H1 (cell line): ENCODE measurements at regions not wholly inside any gene's neighbourhood (a gene's known extent, or its start where the extent isn't known, plus 50 kb on each side); places are given as distances from the start of the nearest gene placed in this dataset.

Experiments used
- CTCF ChIA-PET: fragments of 300-600 bp; sonication (Branson Sonifier 250); formaldehyde crosslinking; loops from one replicate; lab custom pipeline; 2021; ENCODE audit not compliant: partially characterized antibody; lab: Charles Lee
- POLR2A ChIA-PET: fragments of 300-600 bp; sonication (Branson Sonifier 250); formaldehyde crosslinking; loops from one replicate; lab custom pipeline; 2021; ENCODE audit warnings: inconsistent platforms; ENCODE audit not compliant: partially characterized antibody; lab: Charles Lee
- DNase-seq, 2 experiments: peaks; one replicate each; pipeline versions ENCODE4 v3.0.0 to v3.0.0-alpha.2; 2010 to 2022; ENCODE audit warnings: low spot score in 2 of 2, low read depth in 1 of 2, mixed read lengths in 1 of 2
- FAIRE-seq: peaks from 2 replicates; lab custom pipeline; 2011; peaks lifted over from hg19 to GRCh38; lab: Jason Lieb, UNC
- H2AFZ ChIP-seq: 2 replicates; pipeline ENCODE4 v1.8.1; 2012; ENCODE audit warnings: low read length, inconsistent platforms
- H2AK5ac ChIP-seq: 2 replicates; pipeline ENCODE4 v1.6.1; 2013; ENCODE audit warnings: low read depth, low read length
- H2BK120ac ChIP-seq: replicated peaks from 2 replicates; pipeline ENCODE3; 2013; ENCODE audit warnings: low read depth, low read length, inconsistent platforms
- H2BK12ac ChIP-seq: 2 replicates; pipeline ENCODE4 v1.6.1; 2013; ENCODE audit warnings: low read depth, low read length
- H2BK15ac ChIP-seq: 2 replicates; pipeline ENCODE4 v1.6.1; 2013; ENCODE audit warnings: low read length
- H2BK20ac ChIP-seq: 2 replicates; pipeline ENCODE4 v1.6.1; 2013; ENCODE audit warnings: low read length
- H2BK5ac ChIP-seq: 2 replicates; pipeline ENCODE4 v1.6.1; 2013; ENCODE audit warnings: low read depth, low read length
- H3K14ac ChIP-seq: 2 replicates; pipeline ENCODE4 v1.6.1; 2013; ENCODE audit warnings: inconsistent platforms; ENCODE audit not compliant: insufficient read length
- H3K18ac ChIP-seq: 2 replicates; pipeline ENCODE4 v1.6.1; 2013; ENCODE audit warnings: low read length; ENCODE audit errors: extremely low read depth
- H3K23ac ChIP-seq: 2 replicates; pipeline ENCODE4 v1.6.1; 2013; ENCODE audit warnings: inconsistent platforms; ENCODE audit not compliant: insufficient read length
- H3K23me2 ChIP-seq: 2 replicates; pipeline ENCODE4 v1.6.1; 2013; ENCODE audit warnings: low read depth, low read length
- H3K27ac ChIP-seq: 2 replicates; pipeline ENCODE4 v1.6.1; 2011; ENCODE audit warnings: low read depth, low read length, inconsistent platforms
- H3K27me3 ChIP-seq, 4 experiments: replicated peaks in 1 of 4; 1 replicate in 1 of 4; 2 replicates in 3 of 4; pipeline versions ENCODE4 v1.6.1 to v1.8.1; 2011 to 2013; ENCODE audit warnings: low read length in 3 of 4, mild to moderate bottlenecking in 3 of 4, inconsistent platforms in 2 of 4, mixed read lengths in 2 of 4, moderate library complexity in 1 of 4; ENCODE audit not compliant: control insufficient read depth in 3 of 4, insufficient read depth in 3 of 4; ENCODE audit errors: extremely low read depth in 1 of 4
- H3K36me3 ChIP-seq, 4 experiments: 2 replicates each; pipeline versions ENCODE4 v1.6.1 to v1.8.1; 2011 to 2013; ENCODE audit warnings: mild to moderate bottlenecking in 4 of 4, low read length in 3 of 4, moderate library complexity in 2 of 4, control low read depth in 1 of 4, inconsistent platforms in 1 of 4; ENCODE audit not compliant: insufficient read depth in 4 of 4, control insufficient read depth in 2 of 4
- H3K4ac ChIP-seq: replicated peaks from 2 replicates; pipeline ENCODE3; 2013; ENCODE audit warnings: low read length, low read depth, mixed read lengths, inconsistent platforms; ENCODE audit not compliant: insufficient read length
- H3K4me1 ChIP-seq, 4 experiments: replicated peaks in 1 of 4; 1 replicate in 1 of 4; 2 replicates in 3 of 4; pipeline versions ENCODE4 v1.6.1 to v1.8.1; 2011 to 2013; ENCODE audit warnings: low read length in 3 of 4, inconsistent platforms in 2 of 4, mixed read lengths in 1 of 4; ENCODE audit not compliant: insufficient read depth in 4 of 4, control insufficient read depth in 3 of 4
- H3K4me2 ChIP-seq, 2 experiments: 2 replicates each; pipeline versions ENCODE4 v1.6.1 to v1.8.1; 2011 to 2013; ENCODE audit warnings: low read depth in 2 of 2, low read length in 2 of 2, control low read depth in 1 of 2, inconsistent platforms in 1 of 2, mild to moderate bottlenecking in 1 of 2; ENCODE audit not compliant: insufficient read depth in 1 of 2
- H3K4me3 ChIP-seq, 4 experiments: fragments of 200-600, 300-600 bp in 1 of 4; sonication (generic), shearing (Covaris generic), sonication (Bioruptor Twin) in 1 of 4; 2 replicates each; pipeline versions ENCODE4 v1.5.1 to v1.8.1; 2011 to 2016; ENCODE audit warnings: low read length in 4 of 4, low read depth in 3 of 4, control low read depth in 2 of 4, inconsistent platforms in 2 of 4, mild to moderate bottlenecking in 2 of 4, mixed read lengths in 1 of 4, moderate library complexity in 1 of 4; ENCODE audit not compliant: insufficient read depth in 2 of 4; ENCODE audit errors: extremely low read depth in 1 of 4
- H3K56ac ChIP-seq: replicated peaks from 2 replicates; pipeline ENCODE3; 2013; ENCODE audit warnings: low read depth, mild to moderate bottlenecking, mixed read lengths, low read length, inconsistent platforms; ENCODE audit not compliant: insufficient read length
- H3K79me1 ChIP-seq: 2 replicates; pipeline ENCODE4 v1.6.1; 2013; ENCODE audit warnings: low read depth, low read length, control low read depth
- H3K79me2 ChIP-seq, 2 experiments: 2 replicates each; pipeline versions ENCODE4 v1.6.1 to v1.8.1; 2012 to 2013; ENCODE audit warnings: low read length in 2 of 2, mild to moderate bottlenecking in 2 of 2, inconsistent platforms in 1 of 2; ENCODE audit not compliant: insufficient read depth in 2 of 2, control insufficient read depth in 1 of 2
- H3K9ac ChIP-seq, 4 experiments: replicated peaks in 1 of 4; 1 replicate in 1 of 4; 2 replicates in 3 of 4; pipeline versions ENCODE4 v1.6.1 to v1.8.1; 2011 to 2013; ENCODE audit warnings: low read depth in 3 of 4, low read length in 3 of 4, control low read depth in 2 of 4, mild to moderate bottlenecking in 2 of 4, moderate library complexity in 2 of 4, inconsistent platforms in 1 of 4; ENCODE audit errors: extremely low read depth in 1 of 4
- H3K9me3 ChIP-seq, 2 experiments: 2 replicates each; pipeline versions ENCODE4 v1.6.1 to v1.8.1; 2012 to 2013; ENCODE audit warnings: mild to moderate bottlenecking in 2 of 2, moderate library complexity in 2 of 2, control low read depth in 1 of 2, inconsistent platforms in 1 of 2, low read depth in 1 of 2, low read length in 1 of 2, mixed read lengths in 1 of 2; ENCODE audit not compliant: insufficient read depth in 2 of 2
- H4K20me1 ChIP-seq, 2 experiments: replicated peaks in 1 of 2; 2 replicates each; pipeline versions ENCODE3 to v1.8.1; 2011 to 2013; ENCODE audit warnings: inconsistent platforms in 2 of 2, low read length in 2 of 2, mild to moderate bottlenecking in 1 of 2; ENCODE audit not compliant: insufficient read depth in 2 of 2, control insufficient read depth in 1 of 2
- H4K5ac ChIP-seq: 2 replicates; pipeline ENCODE4 v1.6.1; 2013; ENCODE audit warnings: low read length, low read depth, mixed read lengths, inconsistent platforms; ENCODE audit not compliant: insufficient read length
- H4K8ac ChIP-seq: 2 replicates; pipeline ENCODE4 v1.8.0; 2013; ENCODE audit warnings: mild to moderate bottlenecking, moderate library complexity, low read length, inconsistent platforms; ENCODE audit not compliant: insufficient read depth; ENCODE audit errors: extremely low read depth
- H4K91ac ChIP-seq: replicated peaks from 2 replicates; pipeline ENCODE3; 2013; ENCODE audit warnings: low read length, mixed read lengths, inconsistent platforms; ENCODE audit not compliant: insufficient read length
- CBX8 ChIP-seq: fragments of 300-800, 300-1000 bp; sonication (generic); IDR thresholded peaks from 2 replicates; pipeline ENCODE4 v1.7.1; 2016; ENCODE audit warnings: low read depth, low read length, borderline replicate concordance
- FOSL1 ChIP-seq: IDR thresholded peaks from 2 replicates; pipeline ENCODE4 v1.6.1; 2011; ENCODE audit warnings: mild to moderate bottlenecking, low read depth, low read length, moderate library complexity; ENCODE audit not compliant: insufficient read depth
- JUN ChIP-seq: IDR thresholded peaks from 2 replicates; pipeline ENCODE4 v1.6.1; 2011; ENCODE audit warnings: low read depth, mild to moderate bottlenecking, improper control_type of control experiment, low read length
- KDM4A ChIP-seq: IDR thresholded peaks from one replicate; pipeline ENCODE4 v1.7.1; 2012; ENCODE audit warnings: low read depth, mild to moderate bottlenecking, moderate library complexity, low read length, inconsistent platforms; ENCODE audit not compliant: severe bottlenecking
- NANOG ChIP-seq: IDR thresholded peaks from 2 replicates; pipeline ENCODE4 v1.6.1; 2011; ENCODE audit warnings: low read length, low read depth, mild to moderate bottlenecking, inconsistent platforms; ENCODE audit not compliant: insufficient read depth, poor library complexity, severe bottlenecking
- PHF8 ChIP-seq: fragments of 200-600 bp; sonication (generic); conservative IDR thresholded peaks from 2 replicates; pipeline ENCODE4 v1.7.1; 2012; ENCODE audit warnings: low read depth, mild to moderate bottlenecking, inconsistent platforms, low read length, moderate library complexity
- POLR2A ChIP-seq, 2 experiments: IDR thresholded peaks; 1 replicate in 1 of 2; 2 replicates in 1 of 2; pipeline ENCODE4 v1.6.1; 2011; ENCODE audit warnings: low read depth in 2 of 2, low read length in 2 of 2, mild to moderate bottlenecking in 2 of 2; ENCODE audit errors: control extremely low read depth in 1 of 2
- SIRT6 ChIP-seq: IDR thresholded peaks from one replicate; pipeline ENCODE4 v1.7.1; 2012; ENCODE audit warnings: low read length, inconsistent platforms
- SUZ12 ChIP-seq: fragments of 200-600 bp; sonication (generic); IDR thresholded peaks from 2 replicates; pipeline ENCODE4 v1.6.1; 2012; ENCODE audit warnings: mild to moderate bottlenecking, inconsistent platforms, low read length, moderate library complexity, mixed read lengths
- TCF12 ChIP-seq: IDR thresholded peaks from 2 replicates; pipeline ENCODE4 v1.6.1; 2011; ENCODE audit warnings: low read depth, mild to moderate bottlenecking, low read length
- WGBS, 2 experiments: shearing (Covaris generic) in 1 of 2; methylation state at CpG; one replicate each; pipeline versions ENCODE4 v1.1.6 to v1.1.7; 2013 to 2015; ENCODE audit warnings: low lambda C conversion rate in 2 of 2, mixed read lengths in 2 of 2, inconsistent platforms in 1 of 2, low coverage in 1 of 2, missing lambda C conversion rate in 1 of 2; ENCODE audit not compliant: insufficient replicate concordance in 2 of 2, insufficient coverage in 1 of 2, insufficient read length in 1 of 2; ENCODE audit errors: extremely low coverage in 1 of 2, missing lambda C conversion rate in 1 of 2; 5-methylcytosine and 5-hydroxymethylcytosine counted together
- TF ChIP-seq, protein P1 (sequence below), 3 experiments: IDR thresholded peaks; 1 replicate in 2 of 3; 2 replicates in 1 of 3; pipeline versions ENCODE4 v1.5.1 to v1.6.1; 2011; ENCODE audit warnings: low read length in 3 of 3, mild to moderate bottlenecking in 3 of 3, inconsistent platforms in 2 of 3, low read depth in 1 of 3, moderate library complexity in 1 of 3; ENCODE audit not compliant: insufficient read depth in 1 of 3; ENCODE audit errors: control extremely low read depth in 1 of 3

- POLR2A ChIA-PET: no interaction called here
- TF ChIP-seq NANOG (no peak), SIRT6 (no peak), FOSL1 (no peak), POLR2A (IDR thresholded peaks at IDR 0.05; ENCODE audit: control extremely low read depth in 1 of 2, low read depth in 2 of 2, low read length in 2 of 2) (no peak), PHF8 (no peak), JUN (no peak), KDM4A (no peak), SUZ12 (no peak), CBX8 (no peak), TCF12 (no peak)
- TF ChIP-seq, protein P1, sequence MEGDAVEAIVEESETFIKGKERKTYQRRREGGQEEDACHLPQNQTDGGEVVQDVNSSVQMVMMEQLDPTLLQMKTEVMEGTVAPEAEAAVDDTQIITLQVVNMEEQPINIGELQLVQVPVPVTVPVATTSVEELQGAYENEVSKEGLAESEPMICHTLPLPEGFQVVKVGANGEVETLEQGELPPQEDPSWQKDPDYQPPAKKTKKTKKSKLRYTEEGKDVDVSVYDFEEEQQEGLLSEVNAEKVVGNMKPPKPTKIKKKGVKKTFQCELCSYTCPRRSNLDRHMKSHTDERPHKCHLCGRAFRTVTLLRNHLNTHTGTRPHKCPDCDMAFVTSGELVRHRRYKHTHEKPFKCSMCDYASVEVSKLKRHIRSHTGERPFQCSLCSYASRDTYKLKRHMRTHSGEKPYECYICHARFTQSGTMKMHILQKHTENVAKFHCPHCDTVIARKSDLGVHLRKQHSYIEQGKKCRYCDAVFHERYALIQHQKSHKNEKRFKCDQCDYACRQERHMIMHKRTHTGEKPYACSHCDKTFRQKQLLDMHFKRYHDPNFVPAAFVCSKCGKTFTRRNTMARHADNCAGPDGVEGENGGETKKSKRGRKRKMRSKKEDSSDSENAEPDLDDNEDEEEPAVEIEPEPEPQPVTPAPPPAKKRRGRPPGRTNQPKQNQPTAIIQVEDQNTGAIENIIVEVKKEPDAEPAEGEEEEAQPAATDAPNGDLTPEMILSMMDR (IDR thresholded peaks at IDR 0.05; ENCODE audit: control extremely low read depth in 1 of 3, insufficient read depth in 1 of 3, low read depth in 1 of 3, low read length in 3 of 3): no peak
Observed at GRCh38 chr13:80463673-80464352, 122.9 kb upstream of the SPRY2 start.

More at GRCh38 chr13:80463673-80464352, 122.9 kb upstream of the SPRY2 start:
- Histone ChIP-seq H4K8ac (no peak overlapping the region), H3K36me3 (no peaks in the 10 kb centered on the region), H4K20me1 (no peaks in the 10 kb centered on the region), H4K5ac (no peak overlapping the region), H3K56ac (no peak overlapping the region), H3K9me3 (no peaks in the 10 kb centered on the region), H3K4me1 (no peaks in the 10 kb centered on the region), H2BK5ac (no peak overlapping the region), H2AK5ac (no peak overlapping the region), H3K14ac (no peak overlapping the region), H2AFZ (no peak overlapping the region), H2BK12ac (no peak overlapping the region), H3K23ac (no peak overlapping the region), H3K18ac (no peak overlapping the region), H3K27ac (no peak overlapping the region), H2BK15ac (no peak overlapping the region), H3K23me2 (no peaks in the 10 kb centered on the region; the same call in 1 of the 2 replicates), H4K91ac (no peak overlapping the region), H3K4me2 (no peak overlapping the region), H3K79me1 (no peaks in the 10 kb centered on the region), H3K9ac (no peak overlapping the region), H3K27me3 (peaks cover 0 to 1% (median 0%) of the 10 kb centered on the region in 4 experiments; a peak in 1 of 7 replicates), H3K4ac (no peak overlapping the region), H2BK20ac (no peak overlapping the region), H3K4me3 (no peak overlapping the region), H3K79me2 (no peaks in the 10 kb centered on the region), H2BK120ac (no peak overlapping the region)
- DNase-seq: no peak
- FAIRE-seq: no peak
- 90% methylated on average over 3 of the region's 3 CpGs; no CpG with 5 or more reads in 1 of the 2 experiments for WGBS, 2 experiments
- CTCF ChIA-PET: interaction anchor here (0.7 kb wide), 1 partner anchor 7 kb away, joined by 3 read pairs; no protein-coding TSS in a partner anchor
